HFFc6 (cell line): ENCODE measurements at regions not wholly inside any gene's neighbourhood (a gene's known extent, or its start where the extent isn't known, plus 50 kb on each side); places are given as distances from the start of the nearest gene placed in this dataset.

Experiments used
- DNase-seq: peaks from one replicate; pipeline ENCODE4 v3.0.0-alpha.2; 2018
- H3K27ac Mint-ChIP-seq: 2 replicates; pipeline ENCODE4 v1.8.0; 2020; ENCODE audit warnings: mild to moderate bottlenecking, mixed read lengths
- H3K27me3 Mint-ChIP-seq: 2 replicates; pipeline ENCODE4 v1.8.0; 2021; ENCODE audit warnings: mild to moderate bottlenecking, moderate library complexity, mixed read lengths; ENCODE audit not compliant: insufficient read depth
- H3K36me3 Mint-ChIP-seq: 2 replicates; pipeline ENCODE4 v1.8.0; 2021; ENCODE audit warnings: low read depth, mixed read lengths
- H3K4me1 Mint-ChIP-seq: 2 replicates; pipeline ENCODE4 v1.8.0; 2020; ENCODE audit warnings: low read depth, mixed read lengths
- H3K4me3 Mint-ChIP-seq: 2 replicates; pipeline ENCODE4 v1.8.0; 2020; ENCODE audit warnings: mild to moderate bottlenecking, moderate library complexity, mixed read lengths
- H3K9me3 Mint-ChIP-seq: 2 replicates; pipeline ENCODE4 v1.8.0; 2020; ENCODE audit warnings: mild to moderate bottlenecking, mixed read lengths
- TF ChIP-seq, protein P1 (sequence below): fragments of 200-600 bp; sonication (generic); IDR thresholded peaks from 2 replicates; pipeline ENCODE4 v1.5.0; 2021; ENCODE audit warnings: antibody characterized with exemption, mild to moderate bottlenecking

DNA sequence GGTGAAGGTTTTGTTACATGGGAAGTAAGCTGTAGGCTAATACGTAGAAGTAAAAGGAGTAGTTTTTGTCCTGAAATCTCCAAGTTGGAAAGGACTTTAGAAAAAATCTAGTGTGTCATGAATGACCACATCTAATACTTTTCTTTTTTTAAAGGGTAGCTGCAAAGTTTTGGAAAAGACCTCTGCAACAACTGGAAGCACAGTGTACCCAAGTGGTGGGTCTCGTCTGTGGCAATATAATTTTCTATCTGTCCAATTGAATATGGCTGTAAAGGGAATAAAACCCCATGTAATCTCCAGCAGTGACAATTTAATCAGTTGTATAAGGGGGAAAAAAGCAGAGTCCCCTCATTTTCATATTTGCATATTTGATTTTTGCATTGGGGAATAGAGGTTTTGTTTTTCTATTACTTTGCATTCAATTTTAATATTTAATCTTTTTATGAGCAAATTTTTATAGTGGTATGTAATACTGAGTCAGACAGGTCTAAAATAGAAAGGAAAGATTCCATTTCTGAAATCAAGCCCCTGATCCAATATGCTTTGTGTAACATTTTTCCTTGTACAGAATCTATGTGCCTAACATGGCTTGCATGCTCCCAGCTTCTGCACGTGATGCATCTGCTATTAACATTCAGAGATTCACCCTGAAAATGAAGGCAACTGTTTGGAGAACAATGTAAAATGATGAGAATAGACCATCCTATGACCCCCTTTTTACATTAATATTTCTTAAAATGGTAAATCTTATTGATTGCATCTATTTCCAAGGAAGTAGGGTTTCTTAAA lies 531.4 kb downstream of the ZIC1 start:
- Mint-ChIP-seq H3K27ac (no peak overlapping the region), H3K4me3 (no peak overlapping the region), H3K4me1 (peaks cover 49% of the 10 kb centered on the region), H3K27me3 (no peaks in the 10 kb centered on the region; the same call in 1 of the 2 replicates), H3K36me3 (no peaks in the 10 kb centered on the region), H3K9me3 (no peaks in the 10 kb centered on the region)
- TF ChIP-seq, protein P1, sequence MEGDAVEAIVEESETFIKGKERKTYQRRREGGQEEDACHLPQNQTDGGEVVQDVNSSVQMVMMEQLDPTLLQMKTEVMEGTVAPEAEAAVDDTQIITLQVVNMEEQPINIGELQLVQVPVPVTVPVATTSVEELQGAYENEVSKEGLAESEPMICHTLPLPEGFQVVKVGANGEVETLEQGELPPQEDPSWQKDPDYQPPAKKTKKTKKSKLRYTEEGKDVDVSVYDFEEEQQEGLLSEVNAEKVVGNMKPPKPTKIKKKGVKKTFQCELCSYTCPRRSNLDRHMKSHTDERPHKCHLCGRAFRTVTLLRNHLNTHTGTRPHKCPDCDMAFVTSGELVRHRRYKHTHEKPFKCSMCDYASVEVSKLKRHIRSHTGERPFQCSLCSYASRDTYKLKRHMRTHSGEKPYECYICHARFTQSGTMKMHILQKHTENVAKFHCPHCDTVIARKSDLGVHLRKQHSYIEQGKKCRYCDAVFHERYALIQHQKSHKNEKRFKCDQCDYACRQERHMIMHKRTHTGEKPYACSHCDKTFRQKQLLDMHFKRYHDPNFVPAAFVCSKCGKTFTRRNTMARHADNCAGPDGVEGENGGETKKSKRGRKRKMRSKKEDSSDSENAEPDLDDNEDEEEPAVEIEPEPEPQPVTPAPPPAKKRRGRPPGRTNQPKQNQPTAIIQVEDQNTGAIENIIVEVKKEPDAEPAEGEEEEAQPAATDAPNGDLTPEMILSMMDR, result no peak
- DNase-seq, result no peak

DNA sequence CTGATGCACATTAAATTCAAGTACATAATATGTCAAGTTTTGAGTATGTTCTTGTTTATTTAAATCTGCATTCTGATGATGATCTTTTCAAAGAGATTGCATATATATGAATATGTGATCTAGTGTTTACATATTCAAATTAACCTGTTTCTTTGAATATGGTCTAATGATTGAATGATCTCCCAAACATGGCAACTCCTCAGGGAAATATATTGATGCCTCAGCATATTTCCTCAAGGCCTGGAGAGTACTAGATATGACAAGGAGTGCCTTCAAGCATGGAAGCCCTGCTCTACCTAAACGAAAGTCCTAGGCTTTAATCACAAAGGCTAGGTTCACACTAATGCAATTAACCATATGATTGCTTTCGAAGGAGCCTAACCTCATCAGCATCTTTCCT lies 532.8 kb downstream of the ZIC1 start:
- TF ChIP-seq, protein P1, result no peak
- Mint-ChIP-seq H3K27ac (no peak overlapping the region), H3K4me1 (peaks cover 59% of the 10 kb centered on the region), H3K27me3 (peaks cover 4% of the 10 kb centered on the region; the same call in 1 of the 2 replicates), H3K36me3 (no peaks in the 10 kb centered on the region), H3K9me3 (no peaks in the 10 kb centered on the region), H3K4me3 (no peak overlapping the region)
- DNase-seq, result no peak

DNA sequence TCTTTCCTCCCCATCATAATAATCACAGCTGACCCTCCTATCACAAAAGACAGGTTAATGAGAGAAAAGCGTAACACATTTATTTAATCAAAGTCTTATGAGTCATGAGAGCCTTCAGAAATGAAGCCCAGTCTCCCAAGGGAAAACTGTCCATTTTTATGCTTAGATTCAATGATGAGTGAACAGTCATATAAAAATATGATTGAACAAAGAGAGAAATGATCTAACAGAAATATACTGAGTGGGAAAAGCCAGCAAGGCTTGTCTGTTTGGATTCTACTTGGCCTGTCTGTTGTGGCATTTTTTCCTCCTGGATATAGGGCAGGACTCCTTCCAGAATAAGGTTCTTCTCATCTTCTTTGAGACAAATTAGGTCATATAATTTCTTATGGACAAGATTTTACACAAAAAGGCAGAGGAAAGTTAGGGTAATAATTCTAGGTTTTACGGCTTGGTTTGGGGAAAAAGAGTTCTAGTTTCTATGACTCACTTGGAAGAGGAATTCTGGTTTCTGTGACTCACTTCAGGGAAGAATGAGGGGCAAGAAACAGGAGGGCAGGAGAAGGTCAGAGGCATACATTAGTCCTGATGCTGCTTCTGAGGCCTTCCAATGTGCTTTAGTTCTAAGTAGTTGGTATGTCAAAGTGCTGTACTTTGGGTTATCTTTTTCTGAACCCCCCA lies 534.2 kb downstream of the ZIC1 start:
- Mint-ChIP-seq H3K27me3 (peaks cover 4% of the 10 kb centered on the region; the same call in 1 of the 2 replicates), H3K36me3 (no peaks in the 10 kb centered on the region), H3K9me3 (no peaks in the 10 kb centered on the region), H3K4me3 (peak overlapping the region; percentile 72), H3K4me1 (peaks cover 52% of the 10 kb centered on the region), H3K27ac (peak overlapping the region; percentile 96)
- TF ChIP-seq, protein P1, result no peak
- DNase-seq, result peak; percentile 85

DNA sequence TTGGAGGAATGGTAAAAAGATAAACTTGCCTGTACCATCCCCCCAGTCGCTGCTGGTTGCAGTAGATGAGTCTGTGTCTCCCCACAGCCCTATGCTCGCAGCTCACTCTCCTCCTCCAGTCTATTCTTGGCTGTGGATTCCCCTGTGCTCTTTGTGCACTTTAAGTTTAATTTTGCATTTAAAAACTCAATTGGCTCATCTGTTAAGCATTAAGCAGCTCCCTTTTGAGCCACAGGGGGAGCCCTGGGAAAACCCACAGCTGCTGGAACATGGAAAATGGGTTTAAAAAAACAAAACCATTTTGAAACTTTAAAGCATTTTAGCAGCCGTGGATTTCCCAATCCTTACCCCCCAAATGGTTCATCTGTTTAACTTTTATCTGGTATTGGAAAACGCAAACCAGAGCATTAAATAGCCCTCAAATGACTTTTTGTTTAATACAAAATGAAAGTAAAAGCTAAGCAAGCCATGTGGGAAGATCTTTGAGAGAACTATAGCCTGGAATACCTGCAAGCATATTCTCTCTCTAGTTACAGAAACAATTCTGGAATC lies 536.9 kb downstream of the ZIC1 start:
- Mint-ChIP-seq H3K36me3 (no peaks in the 10 kb centered on the region), H3K9me3 (no peaks in the 10 kb centered on the region), H3K4me3 (peak overlapping the region; percentile 81), H3K27me3 (peaks cover 4% of the 10 kb centered on the region; the same call in 1 of the 2 replicates), H3K27ac (peak overlapping the region; percentile 90), H3K4me1 (peaks cover 46% of the 10 kb centered on the region)
- DNase-seq, result peak; percentile 91
- TF ChIP-seq, protein P1, result peak; percentile 84

DNA sequence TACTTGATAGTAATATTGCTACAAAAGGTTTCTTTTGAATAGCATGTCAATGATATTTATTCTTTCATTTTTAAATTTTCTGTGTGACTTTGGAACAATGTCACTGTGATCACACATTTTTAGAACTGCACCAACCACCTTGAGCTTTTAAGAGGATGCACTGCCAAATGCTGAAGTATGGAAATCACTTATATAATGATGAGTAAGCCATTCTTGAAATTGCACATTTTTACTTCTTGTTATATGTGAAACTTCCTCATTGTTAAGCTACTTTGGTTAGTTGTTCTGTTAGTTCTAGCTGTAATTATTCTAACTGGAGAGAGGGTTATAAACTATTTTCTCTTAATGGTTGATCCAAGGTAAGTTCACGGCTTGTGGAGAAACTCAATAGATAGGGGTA lies 547.5 kb downstream of the ZIC1 start:
- no peaks in the 10 kb centered on the region for H3K36me3 Mint-ChIP-seq

More for the DNA sequence above, 547.5 kb downstream of the ZIC1 start:
- Mint-ChIP-seq H3K27ac (no peak overlapping the region), H3K9me3 (no peaks in the 10 kb centered on the region), H3K4me1 (peaks cover 6% of the 10 kb centered on the region; the same call in 1 of the 2 replicates), H3K4me3 (no peak overlapping the region), H3K27me3 (peaks cover 2% of the 10 kb centered on the region; the same call in 1 of the 2 replicates)
- no peak for DNase-seq
- TF ChIP-seq, protein P1, result no peak
